Liver (tissue), 8 donors: ENCODE measurements at regions not wholly inside any gene's neighbourhood (a gene's known extent, or its start where the extent isn't known, plus 50 kb on each side); places are given as distances from the start of the nearest gene placed in this dataset.
A peak's percentile ranks its signal among the peaks of the same experiment; 100 is the strongest.

Experiments used
- DNase-seq: peaks from one replicate; pipeline ENCODE4 v3.0.0-alpha.2; 2017; ENCODE audit warnings: low spot score
- H3K27ac ChIP-seq, 2 donors: one replicate each; pipeline ENCODE4 v1.7.0; 2013; ENCODE audit warnings: inconsistent platforms in 2 of 2, low read length in 2 of 2, control low read depth in 1 of 2, low read depth in 1 of 2, mild to moderate bottlenecking in 1 of 2
- H3K27me3 ChIP-seq, 4 donors: one replicate each; pipeline versions ENCODE4 v1.6.1 to v1.7.0; 2013; ENCODE audit warnings: low read length in 3 of 4, inconsistent platforms in 1 of 4, mild to moderate bottlenecking in 1 of 4, moderate library complexity in 1 of 4; ENCODE audit not compliant: control insufficient read depth in 4 of 4, insufficient read depth in 4 of 4
- H3K36me3 ChIP-seq, 4 donors: one replicate each; pipeline versions ENCODE4 v1.6.1 to v1.7.0; 2013; ENCODE audit warnings: low read length in 3 of 4, mild to moderate bottlenecking in 3 of 4, low read depth in 1 of 4, moderate library complexity in 1 of 4; ENCODE audit not compliant: control insufficient read depth in 4 of 4, insufficient read depth in 3 of 4
- H3K4me1 ChIP-seq, 4 donors: one replicate each; pipeline versions ENCODE4 v1.6.1 to v1.7.0; 2013; ENCODE audit warnings: low read length in 3 of 4, mild to moderate bottlenecking in 3 of 4, moderate library complexity in 1 of 4; ENCODE audit not compliant: control insufficient read depth in 4 of 4, insufficient read depth in 4 of 4
- H3K4me3 ChIP-seq, 3 donors: one replicate each; pipeline versions ENCODE4 v1.6.1 to v1.7.0; 2013; ENCODE audit warnings: low read length in 3 of 3, control low read depth in 1 of 3, low read depth in 1 of 3, mild to moderate bottlenecking in 1 of 3
- H3K9ac ChIP-seq, 2 donors: one replicate each; pipeline ENCODE4 v1.7.0; 2013; ENCODE audit warnings: low read length in 2 of 2, mild to moderate bottlenecking in 2 of 2, moderate library complexity in 2 of 2, control low read depth in 1 of 2, low read depth in 1 of 2
- H3K9me3 ChIP-seq, 4 donors: one replicate each; pipeline versions ENCODE4 v1.6.1 to v1.7.0; 2013; ENCODE audit warnings: low read length in 3 of 4; ENCODE audit not compliant: control insufficient read depth in 4 of 4
- ATF3 ChIP-seq: IDR thresholded peaks from 2 replicates; pipeline ENCODE4 v1.6.1; 2016; ENCODE audit warnings: antibody characterized with exemption
- CTCF ChIP-seq: fragments of 150-350 bp; IDR thresholded peaks from 2 replicates; pipeline ENCODE4 v1.5.1; 2017; ENCODE audit warnings: improper control_type of control experiment, low read depth, low read length; ENCODE audit not compliant: missing input control
- EGR1 ChIP-seq, 2 donors: IDR thresholded peaks; 2 replicates each; pipeline ENCODE4 v1.6.1; 2016 to 2018; ENCODE audit warnings: antibody characterized with exemption in 2 of 2, low read depth in 2 of 2
- GABPA ChIP-seq, 2 donors: IDR thresholded peaks in 1 of 2; conservative IDR thresholded peaks in 1 of 2; 2 replicates each; pipeline ENCODE4 v1.6.1; 2016; ENCODE audit warnings: antibody characterized with exemption in 2 of 2, mild to moderate bottlenecking in 1 of 2, moderate library complexity in 1 of 2
- HNF4A ChIP-seq, 2 donors: conservative IDR thresholded peaks; 2 replicates each; pipeline ENCODE4 v1.6.1; 2016; ENCODE audit warnings: antibody characterized with exemption in 2 of 2, mild to moderate bottlenecking in 2 of 2
- HNF4G ChIP-seq: IDR thresholded peaks from 2 replicates; pipeline ENCODE4 v1.6.1; 2016; ENCODE audit warnings: antibody characterized with exemption
- JUND ChIP-seq, 2 donors: IDR thresholded peaks; 2 replicates each; pipeline ENCODE4 v1.6.1; 2016; ENCODE audit warnings: antibody characterized with exemption in 2 of 2
- MAX ChIP-seq: IDR thresholded peaks from 2 replicates; pipeline ENCODE4 v1.6.1; 2016; ENCODE audit warnings: antibody characterized with exemption
- NR2F2 ChIP-seq: IDR thresholded peaks from 2 replicates; pipeline ENCODE4 v1.6.1; 2016; ENCODE audit warnings: antibody characterized with exemption
- RAD21 ChIP-seq, 2 donors: IDR thresholded peaks; 2 replicates each; pipeline ENCODE4 v1.6.1; 2016; ENCODE audit warnings: antibody characterized with exemption in 2 of 2, mild to moderate bottlenecking in 2 of 2
- REST ChIP-seq: IDR thresholded peaks from 2 replicates; pipeline ENCODE4 v1.6.1; 2016; ENCODE audit warnings: antibody characterized with exemption, mild to moderate bottlenecking
- RXRA ChIP-seq, 2 donors: IDR thresholded peaks; 2 replicates each; pipeline ENCODE4 v1.6.1; 2017 to 2018; ENCODE audit warnings: antibody characterized with exemption in 2 of 2, mild to moderate bottlenecking in 1 of 2
- SP1 ChIP-seq: IDR thresholded peaks from 2 replicates; pipeline ENCODE4 v1.6.1; 2018; ENCODE audit warnings: antibody characterized with exemption, mild to moderate bottlenecking
- TAF1 ChIP-seq: conservative IDR thresholded peaks from 2 replicates; pipeline ENCODE4 v1.6.1; 2016; ENCODE audit warnings: antibody characterized with exemption, mild to moderate bottlenecking
- YY1 ChIP-seq: IDR thresholded peaks from 2 replicates; pipeline ENCODE4 v1.6.1; 2016; ENCODE audit warnings: antibody characterized with exemption, mild to moderate bottlenecking
- ZBTB33 ChIP-seq: IDR thresholded peaks from 2 replicates; pipeline ENCODE4 v1.6.1; 2016; ENCODE audit warnings: antibody characterized with exemption
- WGBS: extraction: QIAGEN DNeasy Blood & Tissue Kit; methylation state at CpG from one replicate; pipeline ENCODE4 v1.1.7; 2013; 5-methylcytosine and 5-hydroxymethylcytosine counted together
- donor health status: healthy.
- donor health status: healthy.
- donor health status: healthy.
- donor health status: healthy.
- donor health status: healthy.

- peaks cover 0 to 6% (median 0%) of the 10 kb centered on the region in 4 donors for H3K27me3 ChIP-seq
- H3K9me3 ChIP-seq, result peaks cover 0 to 3% (median 0%) of the 10 kb centered on the region in 4 donors
- no peak overlapping the region for H3K27ac ChIP-seq
- H3K36me3 ChIP-seq, result no peaks in the 10 kb centered on the region
- no peak overlapping the region for H3K4me3 ChIP-seq
- no peak for DNase-seq
- WGBS, result 74% methylated on average over 9 of the region's 9 CpGs
- H3K9ac ChIP-seq, result no peak overlapping the region
- TF ChIP-seq CTCF (no peak), RAD21 (IDR thresholded peaks at IDR 0.05) (no peak), EGR1 (IDR thresholded peaks at IDR 0.05; ENCODE audit: low read depth in 2 of 2) (no peak), TAF1 (no peak), JUND (IDR thresholded peaks at IDR 0.05) (no peak), SP1 (peak; percentile 22), ATF3 (no peak), RXRA (IDR thresholded peaks at IDR 0.05) (peak in 1 of 2 donors; percentile 28), NR2F2 (no peak), ZBTB33 (no peak)
- peaks cover 0 to 2% (median 0%) of the 10 kb centered on the region in 4 donors for H3K4me1 ChIP-seq
Observed at GRCh38 chr13:22114630-22115311, 443.9 kb downstream of the FGF9 start.

GRCh38 chr13:22118158-22118557, 447.3 kb downstream of the FGF9 start:
- TF ChIP-seq RXRA (IDR thresholded peaks at IDR 0.05) (no peak), REST (no peak), GABPA (IDR thresholded peaks at IDR 0.05 in 1 of 2, conservative IDR thresholded peaks at IDR 0.05 in 1 of 2) (no peak), NR2F2 (no peak), CTCF (no peak), ATF3 (no peak), MAX (no peak), EGR1 (IDR thresholded peaks at IDR 0.05; ENCODE audit: low read depth in 2 of 2) (no peak), ZBTB33 (no peak), YY1 (no peak), HNF4G (no peak), HNF4A (conservative IDR thresholded peaks at IDR 0.05) (no peak), RAD21 (IDR thresholded peaks at IDR 0.05) (no peak), TAF1 (no peak), SP1 (no peak)
- no peak overlapping the region for H3K4me3 ChIP-seq

More at GRCh38 chr13:22118158-22118557, 447.3 kb downstream of the FGF9 start:
- no peaks in the 10 kb centered on the region for H3K4me1 ChIP-seq
- 69% methylated on average over 3 of the region's 3 CpGs for WGBS
- no peak overlapping the region for H3K27ac ChIP-seq
- H3K36me3 ChIP-seq, result no peaks in the 10 kb centered on the region
- DNase-seq, result no peak
- no peak overlapping the region for H3K9ac ChIP-seq
- peaks cover 0 to 4% (median 0%) of the 10 kb centered on the region in 4 donors for H3K27me3 ChIP-seq
- H3K9me3 ChIP-seq, result peaks cover 0 to 2% (median 0%) of the 10 kb centered on the region in 4 donors
